HepG2 (cell line): ENCODE measurements at regions not wholly inside any gene's neighbourhood (a gene's known extent, or its start where the extent isn't known, plus 50 kb on each side); places are given as distances from the start of the nearest gene placed in this dataset.

Source experiments
- ATAC-seq: fragments of 200-7000 bp; cut with Tn5 transposase; 3 replicates; pipeline ENCODE4 v1.9.1; 2020; ENCODE audit warnings: mild to moderate bottlenecking, moderate library complexity
- BruUV-seq: library from RNA; stranded (reverse); fragments of 400-500 nt; replicated peaks from 2 replicates; lab custom pipeline; 2021; lab: Mats Ljungman, UMichigan
- CTCF ChIA-PET: fragments of 300-600 bp; formaldehyde crosslinking; extraction: SDS; loops from one replicate; lab custom pipeline; 2021; ENCODE audit warnings: low total read pairs, inconsistent platforms, low intra/inter-chr PET ratio; lab: Yijun Ruan, JAX
- POLR2A ChIA-PET: fragments of 350-600 bp; sonication (Branson Sonifier 250); formaldehyde crosslinking; loops from one replicate; lab custom pipeline; 2020; ENCODE audit warnings: antibody characterized with exemption, inconsistent platforms; lab: Yijun Ruan, JAX
- DNase-seq: peaks from one replicate; pipeline ENCODE4 v3.0.0-alpha.2; 2015; ENCODE audit warnings: low spot score
- FAIRE-seq: peaks from 3 replicates; lab custom pipeline; 2011; peaks lifted over from hg19 to GRCh38; lab: Jason Lieb, UNC
- H2AFZ ChIP-seq: one replicate; pipeline ENCODE4 v1.6.1; 2011; ENCODE audit warnings: low read length, inconsistent platforms
- H3K27ac ChIP-seq: fragments of 300-600 bp; 3 replicates; pipeline ENCODE4 v1.8.0; 2011; ENCODE audit warnings: mixed run types, mild to moderate bottlenecking, mixed read lengths, low read length, inconsistent platforms; ENCODE audit not compliant: insufficient read depth; ENCODE audit errors: extremely low read length
- H3K27me3 ChIP-seq, 2 experiments: fragments of 200-600 bp in 1 of 2; 2 replicates in 1 of 2; 3 replicates in 1 of 2; pipeline versions ENCODE4 v1.6.0 to v1.8.0; 2011; ENCODE audit warnings: low read length in 2 of 2, mild to moderate bottlenecking in 2 of 2, moderate library complexity in 2 of 2, inconsistent platforms in 1 of 2; ENCODE audit not compliant: insufficient read depth in 2 of 2, control insufficient read depth in 1 of 2
- H3K36me3 ChIP-seq, 2 experiments: fragments of 200-600 bp in 1 of 2; replicated peaks in 1 of 2; 2 replicates in 1 of 2; 3 replicates in 1 of 2; pipeline versions ENCODE4 v1.5.1 to v1.8.0; 2011; ENCODE audit warnings: low read length in 2 of 2, inconsistent platforms in 1 of 2; ENCODE audit not compliant: insufficient read depth in 2 of 2, control insufficient read depth in 1 of 2
- H3K4me1 ChIP-seq: 2 replicates; pipeline ENCODE4 v1.5.1; 2012; ENCODE audit warnings: low read length, inconsistent platforms; ENCODE audit not compliant: insufficient read depth
- H3K4me2 ChIP-seq: 2 replicates; pipeline ENCODE4 v1.6.0; 2011; ENCODE audit warnings: low read depth, low read length, inconsistent platforms
- H3K4me3 ChIP-seq, 3 experiments: fragments of 200-600 bp in 1 of 3; sonication (generic), shearing (Covaris generic) in 1 of 3; replicated peaks in 1 of 3; 2 replicates each; pipeline ENCODE4 v1.5.1; 2011 to 2016; ENCODE audit warnings: low read length in 3 of 3, inconsistent platforms in 2 of 3, low read depth in 2 of 3, mild to moderate bottlenecking in 2 of 3, control low read depth in 1 of 3, mixed read lengths in 1 of 3; ENCODE audit not compliant: insufficient read depth in 1 of 3
- H3K79me2 ChIP-seq: one replicate; pipeline ENCODE4 v1.6.1; 2011; ENCODE audit warnings: low read length, inconsistent platforms; ENCODE audit not compliant: insufficient read depth
- H3K9ac ChIP-seq: 2 replicates; pipeline ENCODE4 v1.6.0; 2011; ENCODE audit warnings: mild to moderate bottlenecking, low read depth, low read length, inconsistent platforms; ENCODE audit not compliant: insufficient read depth
- H3K9me3 ChIP-seq: 2 replicates; pipeline ENCODE4 v1.5.1; 2012; ENCODE audit warnings: mild to moderate bottlenecking, low read length
- H4K20me1 ChIP-seq: 2 replicates; pipeline ENCODE4 v1.6.0; 2011; ENCODE audit warnings: inconsistent platforms, mild to moderate bottlenecking, low read length, moderate library complexity; ENCODE audit not compliant: insufficient read depth
- ARHGAP35 ChIP-seq: sonication (generic); formaldehyde crosslinking; IDR thresholded peaks from 2 replicates; pipeline ENCODE4 v1.9.0; 2022; ENCODE audit warnings: mild to moderate bottlenecking, inconsistent platforms, moderate library complexity, missing genetic modification reagents, borderline replicate concordance
- ATM ChIP-seq: fragments of 450-650 bp; IDR thresholded peaks from 2 replicates; pipeline ENCODE4 v1.7.1; 2017; ENCODE audit warnings: mild to moderate bottlenecking, borderline replicate concordance
- FOSL2 ChIP-seq: sonication (generic); formaldehyde crosslinking; IDR thresholded peaks from 2 replicates; pipeline ENCODE4 v1.4.0; 2020; ENCODE audit warnings: missing genetic modification reagents
- MAFF ChIP-seq: IDR thresholded peaks from 2 replicates; pipeline ENCODE4 v1.6.1; 2011; ENCODE audit warnings: low read depth, low read length, improper control_type of control experiment
- SP5 ChIP-seq: IDR thresholded peaks from 2 replicates; pipeline ENCODE4 v1.6.1; 2016; ENCODE audit warnings: low read depth, borderline replicate concordance
- ZFP90 ChIP-seq: sonication (generic); formaldehyde crosslinking; IDR thresholded peaks from 2 replicates; pipeline ENCODE4 v1.8.0; 2022; ENCODE audit warnings: missing genetic modification reagents, mild to moderate bottlenecking, inconsistent platforms, borderline replicate concordance
- ZNF282 ChIP-seq: fragments of 450-650 bp; IDR thresholded peaks from 2 replicates; pipeline ENCODE4 v1.6.1; 2018; ENCODE audit not compliant: partially characterized antibody
- ZNF296 ChIP-seq: sonication (generic); formaldehyde crosslinking; conservative IDR thresholded peaks from 2 replicates; pipeline ENCODE4 v1.5.0; 2020; ENCODE audit warnings: mild to moderate bottlenecking, missing genetic modification reagents
- ZNF33A ChIP-seq: sonication (generic); formaldehyde crosslinking; IDR thresholded peaks from 2 replicates; pipeline ENCODE4 v1.5.1; 2020; ENCODE audit warnings: missing genetic modification reagents, mild to moderate bottlenecking, moderate library complexity, borderline replicate concordance
- ZNF563 ChIP-seq: sonication (generic); formaldehyde crosslinking; IDR thresholded peaks from 2 replicates; pipeline ENCODE4 v1.8.0; 2022; ENCODE audit warnings: mild to moderate bottlenecking, moderate library complexity, missing genetic modification reagents
- ZNF773 ChIP-seq: sonication (generic); formaldehyde crosslinking; IDR thresholded peaks from 2 replicates; pipeline ENCODE4 v1.4.0; 2020; ENCODE audit warnings: missing genetic modification reagents, borderline replicate concordance
- WGBS: methylation state at CpG from one replicate; pipeline ENCODE4 v1.1.6; 2017; ENCODE audit warnings: low lambda C conversion rate; 5-methylcytosine and 5-hydroxymethylcytosine counted together
- in situ Hi-C: cut with HindIII; loops from 2 replicates; pipeline ENCODE4 v1.10.0; 2017; ENCODE audit warnings: low pct_unique_long_range_greater_than_20kb; ENCODE audit not compliant: extremely low pct_ligation_motif_present
- intact Hi-C: fragments of 100-400 bp; cut with micrococcal nuclease; formaldehyde crosslinking; loops from one replicate; pipeline ENCODE4 v1.10.0; 2022; ENCODE audit not compliant: unreplicated experiment
- TF ChIP-seq, protein P1 (sequence below): sonication (generic); formaldehyde crosslinking; IDR thresholded peaks from 2 replicates; pipeline ENCODE4 v1.8.0; 2023; ENCODE audit warnings: mild to moderate bottlenecking, missing genetic modification reagents
- TF ChIP-seq, protein P2 (sequence below): IDR thresholded peaks from 2 replicates; pipeline ENCODE4 v1.6.1; 2016

- in situ Hi-C loops (loop anchor here (10.0 kb wide), 1 partner anchor 430 kb away; no protein-coding TSS in a partner anchor), intact Hi-C loops (no loop called here)
- no peak for DNase-seq
- Histone ChIP-seq H3K4me3 (no peak overlapping the region), H4K20me1 (no peaks in the 10 kb centered on the region), H3K36me3 (no peaks in the 10 kb centered on the region), H3K4me2 (no peak overlapping the region), H3K9me3 (peaks cover 3% of the 10 kb centered on the region; the same call in 1 of the 2 replicates), H3K4me1 (no peaks in the 10 kb centered on the region), H3K9ac (no peak overlapping the region), H3K79me2 (no peaks in the 10 kb centered on the region), H3K27me3 (peaks cover 0 to 14% of the 10 kb centered on the region in 2 experiments; a peak in 2 of 5 replicates), H2AFZ (no peak overlapping the region), H3K27ac (no peak overlapping the region)
- ChIA-PET POLR2A (no interaction called here), CTCF (no interaction called here)
- FAIRE-seq: no peak
- ATAC-seq: no peak
- 49% methylated on average over 3 of the region's 3 CpGs for WGBS
- no TSS peak for BruUV-seq
- no peak for TF ChIP-seq ZFP90
- TF ChIP-seq, protein P1, sequence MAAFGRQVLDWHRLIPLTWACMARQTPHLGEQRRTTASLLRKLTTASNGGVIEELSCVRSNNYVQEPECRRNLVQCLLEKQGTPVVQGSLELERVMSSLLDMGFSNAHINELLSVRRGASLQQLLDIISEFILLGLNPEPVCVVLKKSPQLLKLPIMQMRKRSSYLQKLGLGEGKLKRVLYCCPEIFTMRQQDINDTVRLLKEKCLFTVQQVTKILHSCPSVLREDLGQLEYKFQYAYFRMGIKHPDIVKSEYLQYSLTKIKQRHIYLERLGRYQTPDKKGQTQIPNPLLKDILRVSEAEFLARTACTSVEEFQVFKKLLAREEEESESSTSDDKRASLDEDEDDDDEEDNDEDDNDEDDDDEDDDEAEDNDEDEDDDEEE (CRISPR knock-in tag): no peak
- TF ChIP-seq ATM: no peak
- no peak for TF ChIP-seq SP5
- TF ChIP-seq ZNF33A (CRISPR knock-in tag): no peak
- TF ChIP-seq ZNF296 (CRISPR knock-in tag): no peak
- TF ChIP-seq ZNF773 (CRISPR knock-in tag): no peak
- TF ChIP-seq, protein P2, sequence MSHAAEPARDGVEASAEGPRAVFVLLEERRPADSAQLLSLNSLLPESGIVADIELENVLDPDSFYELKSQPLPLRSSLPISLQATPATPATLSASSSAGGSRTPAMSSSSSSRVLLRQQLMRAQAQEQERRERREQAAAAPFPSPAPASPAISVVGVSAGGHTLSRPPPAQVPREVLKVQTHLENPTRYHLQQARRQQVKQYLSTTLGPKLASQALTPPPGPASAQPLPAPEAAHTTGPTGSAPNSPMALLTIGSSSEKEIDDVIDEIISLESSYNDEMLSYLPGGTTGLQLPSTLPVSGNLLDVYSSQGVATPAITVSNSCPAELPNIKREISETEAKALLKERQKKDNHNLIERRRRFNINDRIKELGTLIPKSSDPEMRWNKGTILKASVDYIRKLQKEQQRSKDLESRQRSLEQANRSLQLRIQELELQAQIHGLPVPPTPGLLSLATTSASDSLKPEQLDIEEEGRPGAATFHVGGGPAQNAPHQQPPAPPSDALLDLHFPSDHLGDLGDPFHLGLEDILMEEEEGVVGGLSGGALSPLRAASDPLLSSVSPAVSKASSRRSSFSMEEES (CRISPR knock-in tag): no peak
- no peak for TF ChIP-seq ZNF563 (CRISPR knock-in tag)
- no peak for TF ChIP-seq FOSL2 (CRISPR knock-in tag)
- no peak for TF ChIP-seq MAFF
- no peak for TF ChIP-seq ZNF282
- no peak for TF ChIP-seq ARHGAP35
These were observed 72.3 kb upstream of the SMLR1 start for GRCh38 chr6:130754786-130755367.
